NT2/D1 (cell line): ENCODE measurements at regions not wholly inside any gene's neighbourhood (a gene's known extent, or its start where the extent isn't known, plus 50 kb on each side); places are given as distances from the start of the nearest gene placed in this dataset.

Source experiments
- SUZ12 ChIP-seq: IDR thresholded peaks from 2 replicates; pipeline ENCODE4 v1.6.1; 2011; ENCODE audit not compliant: insufficient read length, insufficient read depth; ENCODE audit errors: extremely low read depth
- YY1 ChIP-seq: IDR thresholded peaks from 2 replicates; pipeline ENCODE4 v1.6.1; 2011; ENCODE audit not compliant: insufficient read length, insufficient read depth
- ZNF274 ChIP-seq: IDR thresholded peaks from 2 replicates; pipeline ENCODE4 v1.6.1; 2011; ENCODE audit warnings: mild to moderate bottlenecking, low read depth, low read length

DNA sequence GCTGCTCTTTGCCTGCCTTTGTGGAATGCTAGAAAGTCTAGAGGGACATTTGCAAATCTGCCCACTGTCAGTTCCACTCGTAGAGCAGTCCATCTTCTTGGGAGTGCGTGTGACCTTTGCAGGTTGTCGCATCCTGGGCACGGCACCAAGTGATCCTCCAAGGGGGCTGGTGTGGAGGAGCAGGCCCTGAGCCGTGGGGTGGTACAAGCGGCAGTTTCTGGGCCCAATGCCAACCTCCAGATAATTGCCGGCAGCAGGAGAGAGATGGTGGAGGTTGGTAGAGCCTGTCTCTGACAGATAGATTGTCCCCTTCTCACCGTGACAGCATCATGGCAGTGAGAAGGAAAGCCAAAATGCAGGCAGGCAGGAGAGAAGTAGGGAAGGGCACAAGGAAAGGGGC lies 150.7 kb upstream of the SLC14A2 start:
- TF ChIP-seq YY1 (no peak), ZNF274 (no peak), SUZ12 (no peak)
